B cell (primary cell): ENCODE measurements at regions not wholly inside any gene's neighbourhood (a gene's known extent, or its start where the extent isn't known, plus 50 kb on each side); places are given as distances from the start of the nearest gene placed in this dataset.
A peak's percentile ranks its signal among the peaks of the same experiment; 100 is the strongest.

Experiments used
- ATAC-seq: fragments of 200-7000 bp; cut with Tn5 transposase; one replicate; pipeline ENCODE4 v1.10.0; 2021; ENCODE audit warnings: low read depth, mild to moderate bottlenecking, moderate number of reproducible peaks, moderate library complexity
- CTCF ChIA-PET: fragments of 350-600 bp; sonication (Branson Sonifier 250); formaldehyde crosslinking; loops from one replicate; lab custom pipeline; 2021; ENCODE audit warnings: antibody characterized with exemption, inconsistent platforms; lab: Charles Lee
- POLR2A ChIA-PET: fragments of 350-600 bp; sonication (Branson Sonifier 250); formaldehyde crosslinking; loops from one replicate; lab custom pipeline; 2021; ENCODE audit warnings: antibody characterized with exemption; lab: Charles Lee
- DNase-seq: peaks from one replicate; pipeline ENCODE4 v3.0.0; 2013
- H2AFZ ChIP-seq: 2 replicates; pipeline ENCODE4 v1.6.1; 2012; ENCODE audit warnings: mild to moderate bottlenecking, low read depth, low read length; ENCODE audit not compliant: insufficient read depth, poor library complexity, severe bottlenecking
- H3K27ac ChIP-seq, 2 donors: 1 replicate in 1 of 2; 2 replicates in 1 of 2; pipeline ENCODE4 v1.5.1; 2012 to 2013; ENCODE audit warnings: low read length in 2 of 2, mild to moderate bottlenecking in 2 of 2, moderate library complexity in 1 of 2
- H3K27me3 ChIP-seq, 4 experiments: fragments of 200-600 bp in 1 of 4; sonication (generic) in 1 of 4; replicated peaks in 1 of 4; 1 replicate in 2 of 4; 2 replicates in 2 of 4; pipeline versions ENCODE4 v1.6.1 to v1.7.0; 2013 to 2016; ENCODE audit warnings: low read length in 3 of 4, mild to moderate bottlenecking in 2 of 4, mixed read lengths in 1 of 4, moderate library complexity in 1 of 4; ENCODE audit not compliant: insufficient read depth in 4 of 4, control insufficient read depth in 3 of 4; ENCODE audit errors: control extremely low read depth in 1 of 4
- H3K36me3 ChIP-seq, 2 experiments: replicated peaks in 1 of 2; 1 replicate in 1 of 2; 2 replicates in 1 of 2; pipeline versions ENCODE4 v1.6.1 to v1.7.1; 2013; ENCODE audit warnings: low read length in 1 of 2; ENCODE audit not compliant: insufficient read depth in 2 of 2, control insufficient read depth in 1 of 2; ENCODE audit errors: control extremely low read depth in 1 of 2, extremely low read depth in 1 of 2
- H3K4me1 ChIP-seq, 2 donors: fragments of 200-600 bp in 1 of 2; sonication (generic) in 1 of 2; 1 replicate in 1 of 2; 2 replicates in 1 of 2; pipeline versions ENCODE4 v1.5.1 to v1.6.1; 2013 to 2017; ENCODE audit warnings: low read length in 2 of 2; ENCODE audit not compliant: control insufficient read depth in 2 of 2, insufficient read depth in 2 of 2
- H3K4me2 ChIP-seq: replicated peaks from 2 replicates; pipeline ENCODE3; 2012; ENCODE audit warnings: mild to moderate bottlenecking, low read depth, low read length; ENCODE audit not compliant: poor library complexity, severe bottlenecking
- H3K4me3 ChIP-seq, 5 experiments: fragments of 200-600 bp in 1 of 5; sonication (generic) in 1 of 5; 1 replicate in 3 of 5; 2 replicates in 2 of 5; pipeline versions ENCODE4 v1.5.1 to v1.7.0; 2011 to 2016; ENCODE audit warnings: low read length in 4 of 5, mild to moderate bottlenecking in 4 of 5, low read depth in 2 of 5, control low read depth in 1 of 5, moderate library complexity in 1 of 5; ENCODE audit not compliant: insufficient read depth in 1 of 5; ENCODE audit errors: control extremely low read depth in 1 of 5, extremely low read depth in 1 of 5
- H3K79me2 ChIP-seq: fragments of 200-600 bp; sonication (generic); one replicate; pipeline ENCODE4 v1.6.0; 2016; ENCODE audit warnings: low read length; ENCODE audit not compliant: control insufficient read depth, insufficient read depth
- H3K9ac ChIP-seq: fragments of 200-600 bp; sonication (generic); 2 replicates; pipeline ENCODE4 v1.6.1; 2017; ENCODE audit warnings: mild to moderate bottlenecking, low read length, moderate library complexity
- H3K9me3 ChIP-seq, 3 donors: one replicate each; pipeline versions ENCODE4 v1.6.1 to v1.7.1; 2013; ENCODE audit warnings: low read length in 2 of 3; ENCODE audit not compliant: control insufficient read depth in 2 of 3, insufficient read depth in 1 of 3; ENCODE audit errors: control extremely low read depth in 1 of 3
- H4K20me1 ChIP-seq: 2 replicates; pipeline ENCODE4 v1.6.0; 2012; ENCODE audit warnings: mild to moderate bottlenecking, low read length; ENCODE audit not compliant: insufficient read depth, control insufficient read depth, poor library complexity, severe bottlenecking
- H3K27ac Mint-ChIP-seq: one replicate; pipeline ENCODE4 v1.8.0; 2021; ENCODE audit warnings: mixed read lengths
- H3K27me3 Mint-ChIP-seq: one replicate; pipeline ENCODE4 v1.8.0; 2021; ENCODE audit warnings: mixed read lengths
- H3K4me1 Mint-ChIP-seq: one replicate; pipeline ENCODE4 v1.8.0; 2021; ENCODE audit warnings: mixed read lengths
- H3K4me3 Mint-ChIP-seq: one replicate; pipeline ENCODE4 v1.8.0; 2021; ENCODE audit warnings: mixed read lengths
- H3K9me3 Mint-ChIP-seq: one replicate; pipeline ENCODE4 v1.8.0; 2022; ENCODE audit warnings: mixed read lengths; ENCODE audit not compliant: insufficient read depth
- CTCF ChIP-seq: fragments of 200-600 bp; IDR thresholded peaks from one replicate; pipeline ENCODE4 v1.8.0; 2022; ENCODE audit warnings: antibody characterized with exemption, mild to moderate bottlenecking
- EZH2 ChIP-seq: IDR thresholded peaks from 2 replicates; pipeline ENCODE4 v1.6.1; 2012; ENCODE audit warnings: borderline replicate concordance, low read depth, mild to moderate bottlenecking, moderate library complexity, low read length; ENCODE audit not compliant: insufficient read depth, poor library complexity, severe bottlenecking
- WGBS: methylation state at CpG from one replicate; pipeline ENCODE4 v1.1.5; 2013; ENCODE audit warnings: missing lambda C conversion rate; ENCODE audit not compliant: insufficient coverage; 5-methylcytosine and 5-hydroxymethylcytosine counted together
- intact Hi-C: fragments of 100-400 bp; cut with micrococcal nuclease; formaldehyde crosslinking; loops from one replicate; pipeline ENCODE4 v1.10.0; 2022

GRCh38 chr6:14348389-14348788 lies 230.8 kb downstream of the CD83 start:
- Histone ChIP-seq H2AFZ (no peak overlapping the region), H3K27me3 (no peaks in the 10 kb centered on the region), H3K36me3 (no peaks in the 10 kb centered on the region), H3K9ac (no peak overlapping the region), H3K4me2 (no peak overlapping the region), H4K20me1 (no peaks in the 10 kb centered on the region), H3K4me3 (no peak overlapping the region), H3K9me3 (peaks cover 0 to 10% (median 7%) of the 10 kb centered on the region in 3 donors), H3K79me2 (no peaks in the 10 kb centered on the region), H3K27ac (no peak overlapping the region), H3K4me1 (peaks cover 20 to 25% of the 10 kb centered on the region in 2 donors)
- peak overlapping the region; percentile 33 for H3K4me3 Mint-ChIP-seq
- ATAC-seq = peak; percentile 39
- TF ChIP-seq EZH2 (no peak), CTCF (no peak)
- ChIA-PET CTCF (interaction anchor here (1.2 kb wide), 1 partner anchor 21 kb away, joined by 3 read pairs; no protein-coding TSS in a partner anchor), POLR2A (no interaction called here)
- no CpG with 5 or more reads among the region's 1 CpG for WGBS
- peak overlapping the region; percentile 44 for H3K27ac Mint-ChIP-seq
- H3K9me3 Mint-ChIP-seq = no peaks in the 10 kb centered on the region
- DNase-seq = peak; percentile 28
- H3K27me3 Mint-ChIP-seq = no peaks in the 10 kb centered on the region
- intact Hi-C loops = no loop called here
- H3K4me1 Mint-ChIP-seq = peaks cover 30% of the 10 kb centered on the region

- intact Hi-C loops = no loop called here
- H3K79me2 ChIP-seq = no peaks in the 10 kb centered on the region
- no peaks in the 10 kb centered on the region for H3K27me3 Mint-ChIP-seq
- POLR2A ChIA-PET = no interaction called here
- H3K4me1 ChIP-seq = peaks cover 20 to 27% of the 10 kb centered on the region in 2 donors
- H3K27me3 ChIP-seq = no peaks in the 10 kb centered on the region
- no peaks in the 10 kb centered on the region for H3K9me3 Mint-ChIP-seq
- H3K4me2 ChIP-seq = no peak overlapping the region
- WGBS = no CpG with 5 or more reads among the region's 2 CpGs
- ATAC-seq (no peak), DNase-seq (no peak)
- CTCF ChIA-PET = no interaction called here
- no peak overlapping the region for H3K27ac Mint-ChIP-seq
- no peak overlapping the region for H3K27ac ChIP-seq
- TF ChIP-seq EZH2 = no peak
- no peak for TF ChIP-seq CTCF
- no peak overlapping the region for H2AFZ ChIP-seq
- H3K4me3 ChIP-seq = no peak overlapping the region
- no peak overlapping the region for H3K9ac ChIP-seq
- no peaks in the 10 kb centered on the region for H3K36me3 ChIP-seq
- no peak overlapping the region for H3K4me3 Mint-ChIP-seq
- peaks cover 33% of the 10 kb centered on the region for H3K4me1 Mint-ChIP-seq
- H3K9me3 ChIP-seq = peaks cover 0 to 10% (median 7%) of the 10 kb centered on the region in 3 donors
- H4K20me1 ChIP-seq = no peaks in the 10 kb centered on the region
Observed at GRCh38 chr6:14349507-14349906, 231.9 kb downstream of the CD83 start.
